ENCODE measurements at regions not wholly inside any gene's neighbourhood (a gene's known extent, or its start where the extent isn't known, plus 50 kb on each side); places are given as distances from the start of the nearest gene placed in this dataset.

DNA sequence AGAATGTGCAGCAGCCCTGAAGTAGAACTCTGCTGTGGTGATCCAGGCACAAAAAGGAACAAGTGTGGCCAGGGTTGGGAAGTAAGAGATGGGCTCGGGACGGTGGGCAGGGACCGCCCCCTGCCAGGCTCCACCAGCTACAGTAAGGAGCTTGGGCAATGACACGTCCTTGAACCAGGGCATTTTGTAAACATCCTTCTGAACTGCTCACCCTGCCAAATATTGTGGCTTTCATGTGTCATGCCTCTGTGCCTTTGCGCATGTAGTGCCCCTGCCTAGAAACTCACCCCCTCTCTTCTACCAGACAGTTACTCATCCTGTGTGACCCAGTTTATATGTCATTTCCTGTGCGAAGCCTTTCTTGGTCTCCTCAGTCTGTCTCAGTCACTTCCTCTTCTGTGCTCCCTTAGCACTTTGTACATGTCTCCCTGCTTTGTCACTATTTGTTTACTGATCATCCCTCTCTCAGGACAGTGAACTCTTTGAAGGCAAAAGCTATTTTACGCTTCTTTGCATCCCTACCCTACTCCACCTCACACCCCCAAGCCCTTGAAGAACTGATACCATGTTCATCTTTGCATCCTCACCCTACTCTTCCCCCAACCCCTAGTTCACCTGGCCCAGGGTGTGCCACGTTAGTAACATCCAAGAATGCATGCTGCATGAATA lies 108.9 kb upstream of the PLEKHG7 start:
- Histone ChIP-seq H3K4me2 (ENCODE audit: low read length) (peak overlapping the region; percentile 43), H2AFZ (ENCODE audit: low read length) (0 out of 2 replicates have a peak overlapping the region, but pooled peaks have one; percentile 4), H3K27ac (ENCODE audit: low read length) (peak overlapping the region; percentile 88), H3K9me2 (replicated peaks; ENCODE audit: low read length) (no peaks in the 10 kb centered on the region; the same call in 1 of the 2 replicates), H3K4me3 (ENCODE audit: low read length) (no peak overlapping the region), H3F3A (ENCODE audit: low read length, unreplicated experiment) (peaks cover 5% of the 10 kb centered on the region), H3K9me3 (ENCODE audit: low read length) (no peaks in the 10 kb centered on the region), H3K27me3 (ENCODE audit: low read length) (no peaks in the 10 kb centered on the region), H3K9ac (ENCODE audit: low read length) (peak overlapping the region; percentile 39; the same call in 1 of the 2 replicates), H3K36me3 (ENCODE audit: low read depth, low read length) (no peaks in the 10 kb centered on the region), H4K20me1 (ENCODE audit: low read length) (no peaks in the 10 kb centered on the region), H3K4me1 (ENCODE audit: insufficient read depth, low read length) (peaks cover 50% of the 10 kb centered on the region), H3K79me2 (ENCODE audit: low read length) (no peaks in the 10 kb centered on the region)
- BruUV-seq (replicated peaks), result no TSS peak
- ATAC-seq (peak; percentile 92), DNase-seq (peak; percentile 93)
- TF ChIP-seq EZH2 (IDR thresholded peaks at IDR 0.05; ENCODE audit: low read length, unreplicated experiment) (no peak), EZH2phosphoT487 (IDR thresholded peaks at IDR 0.05; ENCODE audit: borderline replicate concordance, low read length) (no peak)
- TF ChIP-seq, protein P1, sequence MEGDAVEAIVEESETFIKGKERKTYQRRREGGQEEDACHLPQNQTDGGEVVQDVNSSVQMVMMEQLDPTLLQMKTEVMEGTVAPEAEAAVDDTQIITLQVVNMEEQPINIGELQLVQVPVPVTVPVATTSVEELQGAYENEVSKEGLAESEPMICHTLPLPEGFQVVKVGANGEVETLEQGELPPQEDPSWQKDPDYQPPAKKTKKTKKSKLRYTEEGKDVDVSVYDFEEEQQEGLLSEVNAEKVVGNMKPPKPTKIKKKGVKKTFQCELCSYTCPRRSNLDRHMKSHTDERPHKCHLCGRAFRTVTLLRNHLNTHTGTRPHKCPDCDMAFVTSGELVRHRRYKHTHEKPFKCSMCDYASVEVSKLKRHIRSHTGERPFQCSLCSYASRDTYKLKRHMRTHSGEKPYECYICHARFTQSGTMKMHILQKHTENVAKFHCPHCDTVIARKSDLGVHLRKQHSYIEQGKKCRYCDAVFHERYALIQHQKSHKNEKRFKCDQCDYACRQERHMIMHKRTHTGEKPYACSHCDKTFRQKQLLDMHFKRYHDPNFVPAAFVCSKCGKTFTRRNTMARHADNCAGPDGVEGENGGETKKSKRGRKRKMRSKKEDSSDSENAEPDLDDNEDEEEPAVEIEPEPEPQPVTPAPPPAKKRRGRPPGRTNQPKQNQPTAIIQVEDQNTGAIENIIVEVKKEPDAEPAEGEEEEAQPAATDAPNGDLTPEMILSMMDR (conservative IDR thresholded peaks at IDR 0.05; ENCODE audit: low read depth, low read length), result no peak
- POLR2A ChIA-PET (ENCODE audit: unreplicated experiment), result interaction anchor here (0.6 kb wide), 1 partner anchor 815 kb away, joined by 3 read pairs; no protein-coding TSS in a partner anchor
- intact Hi-C loops (cut with micrococcal nuclease), result no loop called here
- CTCF ChIA-PET, result no interaction called here

DNA sequence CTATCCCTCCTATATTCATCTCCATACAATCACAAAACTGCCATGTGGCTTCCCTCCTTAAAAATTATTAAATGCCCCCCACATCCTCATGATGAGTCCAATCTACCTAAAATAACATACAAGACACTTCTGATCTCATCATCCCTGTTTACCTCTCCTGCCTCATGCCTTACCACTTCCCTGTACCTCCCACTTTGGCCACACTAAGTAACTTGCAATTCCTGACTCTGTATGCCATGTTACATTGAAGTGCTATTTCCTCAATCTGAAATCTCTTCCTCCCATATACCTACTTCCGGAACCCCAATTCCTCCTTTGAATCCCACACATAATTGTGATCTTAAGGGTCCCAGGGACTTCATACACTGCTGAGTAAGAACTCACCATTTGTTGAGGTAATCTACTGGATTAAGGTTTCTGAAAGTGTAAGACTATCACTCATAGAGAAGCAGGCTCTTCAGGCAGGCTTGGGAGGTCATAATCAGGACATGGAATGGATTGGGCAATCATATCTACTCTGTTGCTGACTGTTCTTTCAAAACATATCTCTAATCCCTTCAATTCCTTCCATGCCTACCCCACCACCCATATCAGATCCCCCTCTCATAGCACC lies 117.6 kb upstream of the PLEKHG7 start:
- no peak overlapping the region for H3K4me2 ChIP-seq (ENCODE audit: low read length)
- H4K20me1 ChIP-seq (ENCODE audit: low read length), result no peaks in the 10 kb centered on the region
- no peaks in the 10 kb centered on the region for H3K9me2 ChIP-seq (replicated peaks; ENCODE audit: low read length)
- no peaks in the 10 kb centered on the region for H3K79me2 ChIP-seq (ENCODE audit: low read length)
- H3K36me3 ChIP-seq (ENCODE audit: low read depth, low read length), result no peaks in the 10 kb centered on the region
- H3K27ac ChIP-seq (ENCODE audit: low read length), result no peak overlapping the region
- CTCF ChIA-PET, result no interaction called here
- POLR2A ChIA-PET (ENCODE audit: unreplicated experiment), result no interaction called here
- DNase-seq (no peak), ATAC-seq (no peak)
- no peaks in the 10 kb centered on the region for H3K9me3 ChIP-seq (ENCODE audit: low read length)
- H3K4me3 ChIP-seq (ENCODE audit: low read length), result no peak overlapping the region
- intact Hi-C loops (cut with micrococcal nuclease), result no loop called here
- TF ChIP-seq, protein P1 (conservative IDR thresholded peaks at IDR 0.05; ENCODE audit: low read depth, low read length), result no peak
- no TSS peak for BruUV-seq (replicated peaks)
- H3K27me3 ChIP-seq (ENCODE audit: low read length), result no peaks in the 10 kb centered on the region
- H3F3A ChIP-seq (ENCODE audit: low read length, unreplicated experiment), result no peaks in the 10 kb centered on the region
- H3K9ac ChIP-seq (ENCODE audit: low read length), result no peak overlapping the region
- no peak overlapping the region for H2AFZ ChIP-seq (ENCODE audit: low read length)
- no peaks in the 10 kb centered on the region for H3K4me1 ChIP-seq (ENCODE audit: insufficient read depth, low read length)

DNA sequence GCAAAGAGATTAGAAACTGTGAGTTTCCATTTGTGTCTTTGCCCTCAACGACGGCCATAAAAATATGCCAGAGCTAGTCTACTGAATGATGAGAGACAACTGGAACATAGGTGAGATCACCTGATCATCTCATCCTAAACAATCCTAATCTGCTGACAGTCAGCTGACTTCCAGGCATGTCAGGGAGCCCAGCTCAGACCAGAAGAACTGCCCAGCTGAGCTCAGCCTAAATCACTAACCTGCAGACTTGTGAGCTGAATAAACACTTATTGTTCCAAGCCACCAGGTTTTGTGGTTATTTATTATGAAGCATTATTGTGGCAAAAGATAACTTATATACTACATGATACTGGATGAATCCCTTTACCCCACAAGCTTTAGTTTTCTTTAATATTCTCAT lies 118.9 kb upstream of the PLEKHG7 start:
- no peaks in the 10 kb centered on the region for H3K9me2 ChIP-seq (replicated peaks; ENCODE audit: low read length)
- TF ChIP-seq, protein P1 (conservative IDR thresholded peaks at IDR 0.05; ENCODE audit: low read depth, low read length), result no peak
- TF ChIP-seq EZH2phosphoT487 (IDR thresholded peaks at IDR 0.05; ENCODE audit: borderline replicate concordance, low read length) (no peak), EZH2 (IDR thresholded peaks at IDR 0.05; ENCODE audit: low read length, unreplicated experiment) (no peak)
- H3K27ac ChIP-seq (ENCODE audit: low read length), result no peak overlapping the region
- no peaks in the 10 kb centered on the region for H3K27me3 ChIP-seq (ENCODE audit: low read length)
- H3K4me3 ChIP-seq (ENCODE audit: low read length), result no peak overlapping the region
- BruUV-seq (replicated peaks), result no TSS peak
- no peak overlapping the region for H3K4me2 ChIP-seq (ENCODE audit: low read length)
- no peaks in the 10 kb centered on the region for H3K79me2 ChIP-seq (ENCODE audit: low read length)
- H3K4me1 ChIP-seq (ENCODE audit: insufficient read depth, low read length), result no peaks in the 10 kb centered on the region
- CTCF ChIA-PET, result no interaction called here
- no peaks in the 10 kb centered on the region for H3K9me3 ChIP-seq (ENCODE audit: low read length)
- POLR2A ChIA-PET (ENCODE audit: unreplicated experiment), result no interaction called here
- no peak overlapping the region for H2AFZ ChIP-seq (ENCODE audit: low read length)
- no peaks in the 10 kb centered on the region for H4K20me1 ChIP-seq (ENCODE audit: low read length)
- H3F3A ChIP-seq (ENCODE audit: low read length, unreplicated experiment), result no peaks in the 10 kb centered on the region
- intact Hi-C loops (cut with micrococcal nuclease), result no loop called here
- no peaks in the 10 kb centered on the region for H3K36me3 ChIP-seq (ENCODE audit: low read depth, low read length)
- H3K9ac ChIP-seq (ENCODE audit: low read length), result no peak overlapping the region
- DNase-seq, result no peak
- no peak for ATAC-seq
